ENCODE measurements at regions not wholly inside any gene's neighbourhood (a gene's known extent, or its start where the extent isn't known, plus 50 kb on each side); places are given as distances from the start of the nearest gene placed in this dataset.

- H3K14ac ChIP-seq (ENCODE audit: low read length) = no peak overlapping the region
- no peak overlapping the region for H4K8ac ChIP-seq (ENCODE audit: low read depth, low read length)
- no peak overlapping the region for H4K91ac ChIP-seq (ENCODE audit: low read depth, low read length)
- no peak overlapping the region for H3K9ac ChIP-seq (ENCODE audit: low read length)
- H3K4me3 ChIP-seq (ENCODE audit: low read depth, low read length) = no peak overlapping the region
- no peak overlapping the region for H2AFZ ChIP-seq (ENCODE audit: insufficient read depth, low read length, poor library complexity)
- H3K79me2 ChIP-seq (ENCODE audit: control insufficient read depth, insufficient read depth, low read length, poor library complexity) = no peaks in the 10 kb centered on the region
- H4K12ac ChIP-seq (ENCODE audit: low read depth, low read length) = no peak overlapping the region
- H3K9me3 ChIP-seq (ENCODE audit: insufficient read depth, low read depth, low read length) = no peaks in the 10 kb centered on the region
- H3K4me1 ChIP-seq (ENCODE audit: control insufficient read depth in 1 of 2, insufficient read depth in 2 of 2, low read length in 2 of 2) = peaks cover 0 to 2% of the 10 kb centered on the region in 2 experiments
- no peaks in the 10 kb centered on the region for H3K27me3 ChIP-seq (ENCODE audit: insufficient read depth, low read length)
- no peak overlapping the region for H3K4ac ChIP-seq (ENCODE audit: low read depth, low read length)
- no peak overlapping the region for H3K23ac ChIP-seq (ENCODE audit: low read length)
- no peak overlapping the region for H2BK120ac ChIP-seq (ENCODE audit: insufficient read depth, low read length, poor library complexity)
- no peak overlapping the region for H2BK5ac ChIP-seq (ENCODE audit: low read depth, low read length, poor library complexity)
- no peak overlapping the region for H2AK5ac ChIP-seq (ENCODE audit: low read length)
- H2BK12ac ChIP-seq (ENCODE audit: low read length) = no peak overlapping the region
- DNase-seq = no peak
- no peak overlapping the region for H3K27ac ChIP-seq (ENCODE audit: low read depth, low read length)
- no peak overlapping the region for H3K18ac ChIP-seq (ENCODE audit: low read length)
- H3K36me3 ChIP-seq (ENCODE audit: control insufficient read depth in 1 of 2, insufficient read depth in 2 of 2, low read length in 2 of 2) = no peaks in the 10 kb centered on the region
- WGBS (ENCODE audit: extremely low coverage, insufficient coverage, insufficient read length) = no CpG with 5 or more reads among the region's 6 CpGs
- H3K79me1 ChIP-seq (ENCODE audit: low read length) = no peaks in the 10 kb centered on the region
- H3K4me2 ChIP-seq (ENCODE audit: low read length) = no peak overlapping the region
These were observed 253.3 kb downstream of the ATXN7L3B start for GRCh38 chr12:74790931-74791330.

- H3K4me1 ChIP-seq (ENCODE audit: control insufficient read depth in 1 of 2, insufficient read depth in 2 of 2, low read length in 2 of 2) = peaks cover 0 to 2% of the 10 kb centered on the region in 2 experiments
- H3K4me3 ChIP-seq (ENCODE audit: low read depth, low read length) = no peak overlapping the region
- H3K9me3 ChIP-seq (ENCODE audit: insufficient read depth, low read depth, low read length) = no peaks in the 10 kb centered on the region
- H3K14ac ChIP-seq (ENCODE audit: low read length) = no peak overlapping the region
- H3K23ac ChIP-seq (ENCODE audit: low read length) = no peak overlapping the region
- no peak overlapping the region for H4K8ac ChIP-seq (ENCODE audit: low read depth, low read length)
- H2BK120ac ChIP-seq (ENCODE audit: insufficient read depth, low read length, poor library complexity) = no peak overlapping the region
- H3K18ac ChIP-seq (ENCODE audit: low read length) = no peak overlapping the region
- no peak overlapping the region for H3K27ac ChIP-seq (ENCODE audit: low read depth, low read length)
- H3K4me2 ChIP-seq (ENCODE audit: low read length) = no peak overlapping the region
- no peak overlapping the region for H2BK5ac ChIP-seq (ENCODE audit: low read depth, low read length, poor library complexity)
- H4K12ac ChIP-seq (ENCODE audit: low read depth, low read length) = no peak overlapping the region
- WGBS (ENCODE audit: extremely low coverage, insufficient coverage, insufficient read length) = no CpG with 5 or more reads among the region's 1 CpG
- no peak overlapping the region for H3K9ac ChIP-seq (ENCODE audit: low read length)
- no peaks in the 10 kb centered on the region for H3K79me2 ChIP-seq (ENCODE audit: control insufficient read depth, insufficient read depth, low read length, poor library complexity)
- H3K36me3 ChIP-seq (ENCODE audit: control insufficient read depth in 1 of 2, insufficient read depth in 2 of 2, low read length in 2 of 2) = no peaks in the 10 kb centered on the region
- H2BK12ac ChIP-seq (ENCODE audit: low read length) = no peak overlapping the region
- H3K27me3 ChIP-seq (ENCODE audit: insufficient read depth, low read length) = no peaks in the 10 kb centered on the region
- H3K79me1 ChIP-seq (ENCODE audit: low read length) = no peaks in the 10 kb centered on the region
- no peak overlapping the region for H3K4ac ChIP-seq (ENCODE audit: low read depth, low read length)
- H4K91ac ChIP-seq (ENCODE audit: low read depth, low read length) = no peak overlapping the region
- no peak overlapping the region for H2AK5ac ChIP-seq (ENCODE audit: low read length)
- no peak for DNase-seq
- no peak overlapping the region for H2AFZ ChIP-seq (ENCODE audit: insufficient read depth, low read length, poor library complexity)
These were observed 253.7 kb downstream of the ATXN7L3B start for GRCh38 chr12:74791365-74791764.

- Histone ChIP-seq H3K9ac (ENCODE audit: low read length) (no peak overlapping the region), H3K18ac (ENCODE audit: low read length) (no peak overlapping the region), H3K23ac (ENCODE audit: low read length) (no peak overlapping the region), H3K36me3 (ENCODE audit: control insufficient read depth in 1 of 2, insufficient read depth in 2 of 2, low read length in 2 of 2) (no peaks in the 10 kb centered on the region), H3K14ac (ENCODE audit: low read length) (no peak overlapping the region), H3K27me3 (ENCODE audit: insufficient read depth, low read length) (no peaks in the 10 kb centered on the region), H2BK120ac (ENCODE audit: insufficient read depth, low read length, poor library complexity) (no peak overlapping the region), H3K4ac (ENCODE audit: low read depth, low read length) (no peak overlapping the region), H3K79me1 (ENCODE audit: low read length) (no peaks in the 10 kb centered on the region), H2BK5ac (ENCODE audit: low read depth, low read length, poor library complexity) (no peak overlapping the region), H4K8ac (ENCODE audit: low read depth, low read length) (no peak overlapping the region), H2AK5ac (ENCODE audit: low read length) (no peak overlapping the region), H3K79me2 (ENCODE audit: control insufficient read depth, insufficient read depth, low read length, poor library complexity) (no peaks in the 10 kb centered on the region), H2BK12ac (ENCODE audit: low read length) (no peak overlapping the region), H2AFZ (ENCODE audit: insufficient read depth, low read length, poor library complexity) (no peak overlapping the region), H3K4me1 (ENCODE audit: control insufficient read depth in 1 of 2, insufficient read depth in 2 of 2, low read length in 2 of 2) (peaks cover 0 to 2% of the 10 kb centered on the region in 2 experiments), H3K4me3 (ENCODE audit: low read depth, low read length) (no peak overlapping the region), H4K12ac (ENCODE audit: low read depth, low read length) (no peak overlapping the region), H3K9me3 (ENCODE audit: insufficient read depth, low read depth, low read length) (no peaks in the 10 kb centered on the region), H4K91ac (ENCODE audit: low read depth, low read length) (no peak overlapping the region), H3K27ac (ENCODE audit: low read depth, low read length) (no peak overlapping the region), H3K4me2 (ENCODE audit: low read length) (no peak overlapping the region)
- WGBS (ENCODE audit: extremely low coverage, insufficient coverage, insufficient read length) = no CpG with 5 or more reads among the region's 4 CpGs
- DNase-seq = no peak
These were observed 256.9 kb downstream of the ATXN7L3B start for GRCh38 chr12:74794522-74794921.

- H3K18ac ChIP-seq (ENCODE audit: low read length) = no peak overlapping the region
- no peak for DNase-seq
- H3K4ac ChIP-seq (ENCODE audit: low read depth, low read length) = no peak overlapping the region
- no peak overlapping the region for H2AK5ac ChIP-seq (ENCODE audit: low read length)
- no peak overlapping the region for H3K27ac ChIP-seq (ENCODE audit: low read depth, low read length)
- no peaks in the 10 kb centered on the region for H3K36me3 ChIP-seq (ENCODE audit: control insufficient read depth in 1 of 2, insufficient read depth in 2 of 2, low read length in 2 of 2)
- no peak overlapping the region for H3K23ac ChIP-seq (ENCODE audit: low read length)
- H3K4me1 ChIP-seq (ENCODE audit: control insufficient read depth in 1 of 2, insufficient read depth in 2 of 2, low read length in 2 of 2) = no peaks in the 10 kb centered on the region
- no peaks in the 10 kb centered on the region for H3K9me3 ChIP-seq (ENCODE audit: insufficient read depth, low read depth, low read length)
- H2BK120ac ChIP-seq (ENCODE audit: insufficient read depth, low read length, poor library complexity) = no peak overlapping the region
- no peak overlapping the region for H2AFZ ChIP-seq (ENCODE audit: insufficient read depth, low read length, poor library complexity)
- no peak overlapping the region for H4K8ac ChIP-seq (ENCODE audit: low read depth, low read length)
- H3K4me3 ChIP-seq (ENCODE audit: low read depth, low read length) = no peak overlapping the region
- H3K27me3 ChIP-seq (ENCODE audit: insufficient read depth, low read length) = no peaks in the 10 kb centered on the region
- H3K79me2 ChIP-seq (ENCODE audit: control insufficient read depth, insufficient read depth, low read length, poor library complexity) = no peaks in the 10 kb centered on the region
- H2BK12ac ChIP-seq (ENCODE audit: low read length) = no peak overlapping the region
- no peak overlapping the region for H4K12ac ChIP-seq (ENCODE audit: low read depth, low read length)
- no CpG with 5 or more reads among the region's 2 CpGs for WGBS (ENCODE audit: extremely low coverage, insufficient coverage, insufficient read length)
- no peak overlapping the region for H2BK5ac ChIP-seq (ENCODE audit: low read depth, low read length, poor library complexity)
- H3K14ac ChIP-seq (ENCODE audit: low read length) = no peak overlapping the region
- no peak overlapping the region for H3K4me2 ChIP-seq (ENCODE audit: low read length)
- no peak overlapping the region for H4K91ac ChIP-seq (ENCODE audit: low read depth, low read length)
- no peak overlapping the region for H3K9ac ChIP-seq (ENCODE audit: low read length)
- no peaks in the 10 kb centered on the region for H3K79me1 ChIP-seq (ENCODE audit: low read length)
These were observed 264.0 kb downstream of the ATXN7L3B start for GRCh38 chr12:74801625-74802024.
